ENCODE measurements at regions not wholly inside any gene's neighbourhood (a gene's known extent, or its start where the extent isn't known, plus 50 kb on each side); places are given as distances from the start of the nearest gene placed in this dataset.

- intact Hi-C loops (cut with micrococcal nuclease): no loop called here
- H3K9me3 Mint-ChIP-seq: peaks cover 0 to 7% (median 0%) of the 10 kb centered on the region in 7 donors
- no peaks in the 10 kb centered on the region for H3K4me1 Mint-ChIP-seq
These were observed 147.5 kb upstream of the FUNDC1 start for GRCh38 chrX:44690129-44690528.

GRCh38 chrX:44675362-44676024 lies 132.8 kb upstream of the FUNDC1 start:
- no peak overlapping the region for H3K4me3 ChIP-seq (replicated peaks in 1 of 3; ENCODE audit: low read depth in 2 of 3, low read length in 3 of 3)
- no peaks in the 10 kb centered on the region for H3K9me3 Mint-ChIP-seq
- no peaks in the 10 kb centered on the region for H3K36me3 ChIP-seq (replicated peaks in 1 of 2; ENCODE audit: control insufficient read depth in 1 of 2, insufficient read depth in 2 of 2, low read length in 2 of 2)
- no peak for TF ChIP-seq CTCF (IDR thresholded peaks at IDR 0.05)
- no peak for DNase-seq
- H3K4me3 Mint-ChIP-seq: no peak overlapping the region
- H3K27ac ChIP-seq (ENCODE audit: low read depth in 1 of 2, low read length in 2 of 2): no peak overlapping the region
- H2AFZ ChIP-seq (ENCODE audit: insufficient read depth, low read depth, low read length, poor library complexity, severe bottlenecking): no peak overlapping the region
- H3K4me1 ChIP-seq (ENCODE audit: control insufficient read depth in 1 of 2, insufficient read depth in 2 of 2, low read length in 2 of 2): no peaks in the 10 kb centered on the region
- H4K20me1 ChIP-seq (ENCODE audit: insufficient read depth, low read length): no peaks in the 10 kb centered on the region
- H3K27ac Mint-ChIP-seq: no peak overlapping the region
- no peak overlapping the region for H3K4me2 ChIP-seq (replicated peaks; ENCODE audit: extremely low read depth, low read length, poor library complexity, severe bottlenecking)
- H3K9me3 ChIP-seq (replicated peaks in 1 of 2; ENCODE audit: control insufficient read depth in 1 of 2, insufficient read depth in 1 of 2, low read length in 2 of 2): no peaks in the 10 kb centered on the region
- H3K27me3 ChIP-seq (ENCODE audit: control insufficient read depth in 2 of 2, insufficient read depth in 2 of 2, low read length in 2 of 2): no peaks in the 10 kb centered on the region
- no peak overlapping the region for H3K9ac ChIP-seq (ENCODE audit: insufficient read depth, low read length, poor library complexity, severe bottlenecking)
- no peaks in the 10 kb centered on the region for H3K79me2 ChIP-seq (ENCODE audit: insufficient read depth, low read length)
- peaks cover 0 to 13% (median 3%) of the 10 kb centered on the region in 3 donors for H3K27me3 Mint-ChIP-seq (ENCODE audit: low read depth in 3 of 3)
- WGBS (ENCODE audit: insufficient coverage): 67% methylated on average over 1 of the region's 10 CpGs
- H3K4me1 Mint-ChIP-seq: no peaks in the 10 kb centered on the region
- intact Hi-C loops (cut with micrococcal nuclease): no loop called here
- no peaks in the 10 kb centered on the region for H3K36me3 Mint-ChIP-seq

More at GRCh38 chrX:44690129-44690528, 147.5 kb upstream of the FUNDC1 start:
- no CpG with 5 or more reads among the region's 2 CpGs for WGBS (ENCODE audit: insufficient coverage)
- Histone ChIP-seq H3K4me1 (ENCODE audit: control insufficient read depth in 1 of 2, insufficient read depth in 2 of 2, low read length in 2 of 2) (no peaks in the 10 kb centered on the region), H3K27ac (ENCODE audit: low read depth in 1 of 2, low read length in 2 of 2) (no peak overlapping the region), H3K27me3 (ENCODE audit: control insufficient read depth in 2 of 2, insufficient read depth in 2 of 2, low read length in 2 of 2) (no peaks in the 10 kb centered on the region), H3K4me2 (replicated peaks; ENCODE audit: extremely low read depth, low read length, poor library complexity, severe bottlenecking) (no peak overlapping the region), H2AFZ (ENCODE audit: insufficient read depth, low read depth, low read length, poor library complexity, severe bottlenecking) (no peak overlapping the region), H4K20me1 (ENCODE audit: insufficient read depth, low read length) (no peaks in the 10 kb centered on the region), H3K4me3 (replicated peaks in 1 of 3; ENCODE audit: low read depth in 2 of 3, low read length in 3 of 3) (no peak overlapping the region), H3K79me2 (ENCODE audit: insufficient read depth, low read length) (no peaks in the 10 kb centered on the region), H3K36me3 (replicated peaks in 1 of 2; ENCODE audit: control insufficient read depth in 1 of 2, insufficient read depth in 2 of 2, low read length in 2 of 2) (no peaks in the 10 kb centered on the region), H3K9ac (ENCODE audit: insufficient read depth, low read length, poor library complexity, severe bottlenecking) (no peak overlapping the region), H3K9me3 (replicated peaks in 1 of 2; ENCODE audit: control insufficient read depth in 1 of 2, insufficient read depth in 1 of 2, low read length in 2 of 2) (no peaks in the 10 kb centered on the region)
- no peak overlapping the region for H3K4me3 Mint-ChIP-seq
- TF ChIP-seq CTCF (IDR thresholded peaks at IDR 0.05): no peak
- no peak for DNase-seq
- peaks cover 0 to 5% (median 0%) of the 10 kb centered on the region in 3 donors for H3K27me3 Mint-ChIP-seq (ENCODE audit: low read depth in 3 of 3)
- no peaks in the 10 kb centered on the region for H3K36me3 Mint-ChIP-seq
- no peak overlapping the region for H3K27ac Mint-ChIP-seq
